ENCODE measurements at regions not wholly inside any gene's neighbourhood (a gene's known extent, or its start where the extent isn't known, plus 50 kb on each side); places are given as distances from the start of the nearest gene placed in this dataset.
"Not testable (repeated sequence)": the region's sequence is repeated elsewhere in the genome, so short reads cannot be mapped to it uniquely, and the experiment has no call there.

- DNase-seq = peak; percentile 31
These were observed 144.4 kb downstream of the PTBP2 start for GRCh38 chr1:96865731-96866685.

- DNase-seq = no peak
These were observed 151.2 kb downstream of the PTBP2 start for GRCh38 chr1:96872757-96873156.

GRCh38 chr1:96878640-96879039 lies 157.1 kb downstream of the PTBP2 start:
- no peak for DNase-seq

GRCh38 chr1:96880626-96881025 lies 159.0 kb downstream of the PTBP2 start:
- no peak for DNase-seq

- DNase-seq = no peak
These were observed 160.5 kb downstream of the PTBP2 start for GRCh38 chr1:96882096-96882495.

GRCh38 chr1:96886474-96886873 lies 164.9 kb downstream of the PTBP2 start:
- no peak for DNase-seq

- DNase-seq = no peak
These were observed 165.9 kb downstream of the PTBP2 start for GRCh38 chr1:96887501-96887900.

- no peak for DNase-seq
These were observed 180.3 kb downstream of the PTBP2 start for GRCh38 chr1:96901783-96902363.

- no peak for DNase-seq
These were observed 190.7 kb downstream of the PTBP2 start for GRCh38 chr1:96912248-96912647.

GRCh38 chr1:96915701-96916100 lies 194.1 kb downstream of the PTBP2 start:
- not testable (repeated sequence) for DNase-seq

GRCh38 chr1:96918406-96918805 lies 196.8 kb downstream of the PTBP2 start:
- no peak for DNase-seq

- no peak for DNase-seq
These were observed 200.6 kb downstream of the PTBP2 start for GRCh38 chr1:96922181-96922580.

GRCh38 chr1:96923753-96924152 lies 202.2 kb downstream of the PTBP2 start:
- no peak for DNase-seq

GRCh38 chr1:96926176-96926575 lies 204.6 kb downstream of the PTBP2 start:
- DNase-seq = no peak

GRCh38 chr1:96927125-96927524 lies 205.5 kb downstream of the PTBP2 start:
- no peak for DNase-seq

GRCh38 chr1:96931136-96931535 lies 209.6 kb downstream of the PTBP2 start:
- no peak for DNase-seq

GRCh38 chr1:96934282-96934681 lies 212.7 kb downstream of the PTBP2 start:
- DNase-seq = no peak

GRCh38 chr1:96944432-96945092 lies 223.0 kb downstream of the PTBP2 start:
- no peak for DNase-seq

GRCh38 chr1:96945509-96946084 lies 224.0 kb downstream of the PTBP2 start:
- DNase-seq = no peak

GRCh38 chr1:96955307-96956012 lies 233.9 kb downstream of the PTBP2 start:
- DNase-seq = no peak

GRCh38 chr1:96962216-96962615 lies 240.6 kb downstream of the PTBP2 start:
- DNase-seq = no peak

GRCh38 chr1:96962751-96963211 lies 241.2 kb downstream of the PTBP2 start:
- no peak for DNase-seq

All from renal pelvis (tissue), 1 donor.